Ovary (tissue), 3 donors: ENCODE measurements at regions not wholly inside any gene's neighbourhood (a gene's known extent, or its start where the extent isn't known, plus 50 kb on each side); places are given as distances from the start of the nearest gene placed in this dataset.
"Not testable (repeated sequence)": the region's sequence is repeated elsewhere in the genome, so short reads cannot be mapped to it uniquely, and the experiment has no call there.

Source experiments
- CTCF ChIP-seq, 3 donors: fragments of 450-650 bp in 2 of 3; fragments of 200-600 bp in 1 of 3; IDR thresholded peaks; one replicate each; pipeline versions ENCODE4 v1.5.1 to v1.8.0; 2016 to 2022; ENCODE audit warnings: antibody characterized with exemption in 3 of 3, mild to moderate bottlenecking in 1 of 3
- EP300 ChIP-seq: sonication (generic); formaldehyde crosslinking; IDR thresholded peaks from one replicate; pipeline ENCODE4 v1.6.1; 2017; ENCODE audit warnings: antibody characterized with exemption
- POLR2A ChIP-seq: fragments of 450-650 bp; IDR thresholded peaks from one replicate; pipeline ENCODE4 v1.6.1; 2017; ENCODE audit warnings: antibody characterized with exemption, mild to moderate bottlenecking, moderate library complexity
- donor health status: DM: no; HTN: no; CAD: no.

- not testable (repeated sequence) for TF ChIP-seq CTCF (IDR thresholded peaks at IDR 0.05); POLR2A; EP300
These were observed 139.5 kb downstream of the POTEB start for GRCh38 chr15:21738003-21738402.
